GM12865 (cell line): ENCODE measurements at regions not wholly inside any gene's neighbourhood (a gene's known extent, or its start where the extent isn't known, plus 50 kb on each side); places are given as distances from the start of the nearest gene placed in this dataset.

Source experiments
- DNase-seq: peaks from one replicate; pipeline ENCODE4 v3.0.0; 2010; ENCODE audit warnings: low read depth
- H3K4me3 ChIP-seq: 2 replicates; pipeline ENCODE4 v1.5.1; 2011; ENCODE audit warnings: mild to moderate bottlenecking, low read depth, low read length, control low read depth
- CTCF ChIP-seq: IDR thresholded peaks from 2 replicates; pipeline ENCODE4 v1.5.1; 2011; ENCODE audit warnings: low read length, control low read depth, low read depth, inconsistent platforms; ENCODE audit not compliant: insufficient read depth; ENCODE audit errors: missing control alignments

- no peak for DNase-seq
- no peak for TF ChIP-seq CTCF
Observed at GRCh38 chrX:95332530-95332929, 1352.1 kb upstream of the DIAPH2 start.

GRCh38 chrX:95346856-95347255 is 1337.8 kb upstream of the DIAPH2 start:
- DNase-seq = no peak
- no peak for TF ChIP-seq CTCF
- H3K4me3 ChIP-seq = no peak overlapping the region

More at GRCh38 chrX:95332530-95332929, 1352.1 kb upstream of the DIAPH2 start:
- H3K4me3 ChIP-seq = no peak overlapping the region

- no peak overlapping the region for H3K4me3 ChIP-seq
- DNase-seq = no peak
- no peak for TF ChIP-seq CTCF
Observed at GRCh38 chrX:95350774-95351488, 1333.7 kb upstream of the DIAPH2 start.

- TF ChIP-seq CTCF = no peak
- DNase-seq = no peak
Observed at GRCh38 chrX:95367286-95367685, 1317.4 kb upstream of the DIAPH2 start.

GRCh38 chrX:95382799-95383198 is 1301.8 kb upstream of the DIAPH2 start:
- no peak overlapping the region for H3K4me3 ChIP-seq
- TF ChIP-seq CTCF = no peak
- DNase-seq = no peak

More at GRCh38 chrX:95367286-95367685, 1317.4 kb upstream of the DIAPH2 start:
- H3K4me3 ChIP-seq = no peak overlapping the region

GRCh38 chrX:95383778-95384177 is 1300.9 kb upstream of the DIAPH2 start:
- TF ChIP-seq CTCF = no peak
- no peak overlapping the region for H3K4me3 ChIP-seq
- DNase-seq = no peak

- TF ChIP-seq CTCF = no peak
- no peak overlapping the region for H3K4me3 ChIP-seq
- DNase-seq = no peak
Observed at GRCh38 chrX:95427389-95427788, 1257.3 kb upstream of the DIAPH2 start.
